SU-DHL-6 (cell line): ENCODE measurements at regions not wholly inside any gene's neighbourhood (a gene's known extent, or its start where the extent isn't known, plus 50 kb on each side); places are given as distances from the start of the nearest gene placed in this dataset.

Source experiments
- H2AFZ ChIP-seq: fragments of 200-600 bp; sonication (generic); 2 replicates; pipeline ENCODE4 v1.6.1; 2014; ENCODE audit warnings: low read depth, mild to moderate bottlenecking, moderate library complexity, mixed read lengths, antibody characterized with exemption, low read length; ENCODE audit not compliant: severe bottlenecking
- H3F3A ChIP-seq: fragments of 200-600 bp; shearing (Covaris generic); 2 replicates; pipeline ENCODE4 v1.6.0; 2016; ENCODE audit warnings: antibody characterized with exemption, mild to moderate bottlenecking; ENCODE audit not compliant: insufficient read depth
- H3K27ac ChIP-seq: fragments of 200-600 bp; sonication (generic); 2 replicates; pipeline ENCODE4 v1.5.1; 2016; ENCODE audit warnings: low read depth, mild to moderate bottlenecking, low read length, moderate library complexity, mixed read lengths
- H3K27me3 ChIP-seq: fragments of 200-600 bp; sonication (generic), shearing (Covaris generic); 2 replicates; pipeline ENCODE4 v1.6.0; 2014; ENCODE audit warnings: mild to moderate bottlenecking, low read length
- H3K36me3 ChIP-seq: fragments of 200-600 bp; sonication (generic); 2 replicates; pipeline ENCODE4 v1.6.1; 2014; ENCODE audit warnings: mild to moderate bottlenecking, low read length, mixed read lengths
- H3K4me2 ChIP-seq: fragments of 300-600, 200-600 bp; shearing (Covaris generic), sonication (generic); 2 replicates; pipeline ENCODE4 v1.6.0; 2014; ENCODE audit warnings: low read length, low read depth, mild to moderate bottlenecking; ENCODE audit not compliant: poor library complexity, severe bottlenecking
- H3K4me3 ChIP-seq: fragments of 200-600 bp; sonication (generic); 2 replicates; pipeline ENCODE4 v1.5.1; 2014; ENCODE audit warnings: antibody characterized with exemption, low read length, mild to moderate bottlenecking, mixed read lengths; ENCODE audit not compliant: insufficient read depth, poor library complexity, severe bottlenecking
- H3K79me2 ChIP-seq: fragments of 200-600 bp; sonication (generic); 2 replicates; pipeline ENCODE4 v1.6.1; 2014; ENCODE audit warnings: mild to moderate bottlenecking, low read length, moderate library complexity; ENCODE audit not compliant: insufficient read depth
- H3K9ac ChIP-seq: fragments of 200-600 bp; sonication (generic); 2 replicates; pipeline ENCODE4 v1.7.0; 2014; ENCODE audit warnings: mild to moderate bottlenecking, low read length
- H3K9me2 ChIP-seq: fragments of 200-600 bp; sonication (generic); replicated peaks from 2 replicates; pipeline ENCODE4 v1.6.1; 2014; ENCODE audit warnings: low read length; ENCODE audit not compliant: insufficient read depth
- H3K9me3 ChIP-seq: fragments of 200-600 bp; sonication (generic); 2 replicates; pipeline ENCODE4 v1.6.1; 2014; ENCODE audit warnings: low read length, mixed read lengths; ENCODE audit not compliant: insufficient read depth
- H4K20me1 ChIP-seq: fragments of 200-600 bp; sonication (generic); 2 replicates; pipeline ENCODE4 v1.6.1; 2014; ENCODE audit warnings: low read depth, mild to moderate bottlenecking, antibody characterized with exemption, low read length, moderate library complexity, mixed read lengths
- EZH2phosphoT487 ChIP-seq: fragments of 200-600 bp; sonication (generic), shearing (Covaris generic); conservative IDR thresholded peaks from 2 replicates; pipeline ENCODE4 v1.6.1; 2018; ENCODE audit warnings: mild to moderate bottlenecking, antibody characterized with exemption, low read length, moderate library complexity, mixed read lengths
- TF ChIP-seq, protein P1 (sequence below): fragments of 200-600 bp; sonication (generic); IDR thresholded peaks from one replicate; pipeline ENCODE4 v1.5.1; 2017; ENCODE audit warnings: antibody characterized with exemption, mild to moderate bottlenecking, low read length, moderate library complexity; ENCODE audit not compliant: insufficient read depth, poor library complexity, severe bottlenecking

DNA sequence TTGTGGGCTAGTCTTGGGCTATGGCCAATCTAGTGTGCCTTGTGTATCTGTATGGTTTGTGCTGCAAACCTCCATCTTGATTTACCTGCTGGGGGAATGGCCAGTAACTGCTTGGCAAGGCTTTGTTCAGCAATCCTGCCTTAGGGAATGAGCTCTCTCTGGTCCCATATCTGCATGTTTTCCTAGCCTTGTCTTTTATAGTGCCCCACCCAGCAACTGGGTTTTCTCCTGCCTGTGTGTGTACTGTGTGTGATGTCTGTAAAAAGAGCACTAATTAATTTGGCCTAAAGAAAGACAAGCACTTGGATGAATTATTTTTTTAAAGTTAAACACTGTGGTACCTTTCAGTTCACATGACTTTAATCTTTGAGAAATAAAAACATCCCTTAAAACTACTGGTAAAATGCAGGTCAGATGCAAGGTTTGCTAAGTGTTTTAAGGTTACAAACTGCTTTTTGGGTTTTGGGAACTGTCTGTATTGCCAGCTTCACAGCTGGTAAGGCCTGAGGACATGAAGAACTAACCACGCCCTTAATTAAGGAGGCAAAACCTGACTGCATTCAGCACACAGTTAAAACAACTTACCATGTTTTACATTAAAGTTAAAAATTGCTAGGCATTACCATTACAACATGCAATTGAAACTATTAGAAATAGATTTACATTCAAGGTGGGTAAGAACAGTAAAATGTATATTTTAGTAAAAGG is 1169.2 kb downstream of the OTOL1 start:
- TF ChIP-seq, protein P1, sequence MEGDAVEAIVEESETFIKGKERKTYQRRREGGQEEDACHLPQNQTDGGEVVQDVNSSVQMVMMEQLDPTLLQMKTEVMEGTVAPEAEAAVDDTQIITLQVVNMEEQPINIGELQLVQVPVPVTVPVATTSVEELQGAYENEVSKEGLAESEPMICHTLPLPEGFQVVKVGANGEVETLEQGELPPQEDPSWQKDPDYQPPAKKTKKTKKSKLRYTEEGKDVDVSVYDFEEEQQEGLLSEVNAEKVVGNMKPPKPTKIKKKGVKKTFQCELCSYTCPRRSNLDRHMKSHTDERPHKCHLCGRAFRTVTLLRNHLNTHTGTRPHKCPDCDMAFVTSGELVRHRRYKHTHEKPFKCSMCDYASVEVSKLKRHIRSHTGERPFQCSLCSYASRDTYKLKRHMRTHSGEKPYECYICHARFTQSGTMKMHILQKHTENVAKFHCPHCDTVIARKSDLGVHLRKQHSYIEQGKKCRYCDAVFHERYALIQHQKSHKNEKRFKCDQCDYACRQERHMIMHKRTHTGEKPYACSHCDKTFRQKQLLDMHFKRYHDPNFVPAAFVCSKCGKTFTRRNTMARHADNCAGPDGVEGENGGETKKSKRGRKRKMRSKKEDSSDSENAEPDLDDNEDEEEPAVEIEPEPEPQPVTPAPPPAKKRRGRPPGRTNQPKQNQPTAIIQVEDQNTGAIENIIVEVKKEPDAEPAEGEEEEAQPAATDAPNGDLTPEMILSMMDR: no peak
- no peak for TF ChIP-seq EZH2phosphoT487
- Histone ChIP-seq H3K27me3 (no peaks in the 10 kb centered on the region), H3K4me3 (no peak overlapping the region), H3K36me3 (no peaks in the 10 kb centered on the region), H2AFZ (no peak overlapping the region), H3K4me2 (no peak overlapping the region), H3F3A (no peaks in the 10 kb centered on the region), H3K27ac (no peak overlapping the region), H3K79me2 (no peaks in the 10 kb centered on the region), H3K9ac (no peak overlapping the region), H3K9me2 (no peaks in the 10 kb centered on the region), H3K9me3 (no peaks in the 10 kb centered on the region), H4K20me1 (no peaks in the 10 kb centered on the region)

DNA sequence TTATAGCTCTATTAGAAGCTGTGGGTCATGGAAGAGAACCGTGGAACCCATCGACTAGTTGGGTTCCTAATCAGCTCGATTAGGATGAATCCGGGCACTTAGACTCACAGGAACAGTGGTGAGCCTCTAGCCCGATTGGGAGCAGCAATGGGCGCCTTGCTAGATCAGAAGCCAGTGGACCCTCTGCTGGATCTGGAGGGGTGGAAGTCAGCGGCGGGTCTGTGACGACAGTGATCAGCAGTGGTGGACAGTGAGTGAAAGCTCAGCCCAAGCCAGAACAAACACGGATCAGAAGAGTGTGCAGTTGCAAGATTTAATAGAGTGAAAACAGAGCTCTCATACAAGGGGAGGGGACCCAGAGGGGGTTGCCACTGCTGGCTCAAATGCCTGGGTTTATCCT is 1170.2 kb downstream of the OTOL1 start:
- H3K4me2 ChIP-seq: no peak overlapping the region
- no peaks in the 10 kb centered on the region for H4K20me1 ChIP-seq
- no peaks in the 10 kb centered on the region for H3K79me2 ChIP-seq
- H3K4me3 ChIP-seq: no peak overlapping the region
- H3K36me3 ChIP-seq: no peaks in the 10 kb centered on the region
- no peak overlapping the region for H3K9ac ChIP-seq
- H3F3A ChIP-seq: no peaks in the 10 kb centered on the region
- H3K9me3 ChIP-seq: no peaks in the 10 kb centered on the region
- no peaks in the 10 kb centered on the region for H3K27me3 ChIP-seq
- no peaks in the 10 kb centered on the region for H3K9me2 ChIP-seq
- H3K27ac ChIP-seq: no peak overlapping the region
- TF ChIP-seq EZH2phosphoT487: no peak
- TF ChIP-seq, protein P1: no peak
- H2AFZ ChIP-seq: no peak overlapping the region

DNA sequence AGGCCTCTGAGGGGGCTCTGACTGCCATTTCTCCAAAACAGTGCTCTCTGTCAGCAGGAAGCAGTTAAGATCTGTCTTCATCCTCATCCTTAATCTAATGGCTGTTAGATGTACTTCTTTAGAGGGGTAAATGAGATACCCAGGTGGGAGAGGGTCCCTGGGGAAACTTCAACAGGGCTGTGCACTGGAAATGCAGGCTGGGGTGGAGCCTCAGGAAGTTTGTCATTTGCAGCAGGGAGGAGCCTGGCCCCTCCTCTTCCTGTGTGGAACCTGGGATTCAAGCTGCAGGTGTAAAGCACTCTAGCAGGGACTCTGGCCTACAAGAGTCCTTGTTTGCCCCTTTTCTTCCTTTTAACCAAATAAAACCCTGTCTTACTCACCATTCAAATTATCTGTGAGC is 1173.6 kb downstream of the OTOL1 start:
- Histone ChIP-seq H3K4me2 (no peak overlapping the region), H3K9ac (no peak overlapping the region), H4K20me1 (no peaks in the 10 kb centered on the region), H3F3A (no peaks in the 10 kb centered on the region), H3K27me3 (no peaks in the 10 kb centered on the region), H3K9me2 (no peaks in the 10 kb centered on the region), H3K9me3 (no peaks in the 10 kb centered on the region), H3K79me2 (no peaks in the 10 kb centered on the region), H3K4me3 (no peak overlapping the region), H3K27ac (no peak overlapping the region), H2AFZ (peak overlapping the region; percentile 15), H3K36me3 (no peaks in the 10 kb centered on the region)
- TF ChIP-seq, protein P1: no peak
- TF ChIP-seq EZH2phosphoT487: no peak
